ENCODE measurements at regions not wholly inside any gene's neighbourhood (a gene's known extent, or its start where the extent isn't known, plus 50 kb on each side); places are given as distances from the start of the nearest gene placed in this dataset.

DNA sequence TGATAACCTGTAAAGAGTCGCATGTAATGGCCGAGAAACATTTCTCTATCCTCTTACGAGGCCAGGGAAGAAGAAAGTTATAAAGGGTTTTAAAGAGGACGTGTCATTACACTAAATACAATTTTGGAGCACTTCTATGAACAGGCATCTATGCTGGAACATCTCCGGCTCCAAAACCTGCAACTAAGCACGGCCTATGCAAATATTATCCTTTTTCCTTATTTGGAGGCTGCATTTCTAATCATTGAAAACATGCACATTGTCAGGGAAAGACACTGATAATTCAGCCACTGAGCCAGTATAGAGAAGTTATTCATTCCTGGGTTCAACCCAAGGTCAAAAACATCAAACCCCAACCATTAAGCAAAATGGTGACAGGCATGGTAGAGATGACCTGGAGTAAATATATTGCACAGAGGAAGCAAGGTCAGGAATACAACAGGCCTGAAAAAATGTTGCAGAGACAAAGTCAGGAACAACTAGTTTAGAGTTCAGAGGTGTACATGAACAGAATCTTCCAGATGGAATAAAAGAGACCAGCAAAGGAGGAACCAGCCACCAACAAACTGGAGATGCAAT is 674.1 kb downstream of the NR2F1-AS1 start:
- Histone ChIP-seq H3K9me3 (ENCODE audit: control insufficient read depth, insufficient read depth, low read length) (no peaks in the 10 kb centered on the region), H3K27ac (ENCODE audit: low read depth, low read length) (no peak overlapping the region), H3K9ac (ENCODE audit: low read depth, low read length) (no peak overlapping the region), H3K4me3 (ENCODE audit: low read depth, low read length) (no peak overlapping the region), H3K27me3 (ENCODE audit: control insufficient read depth, insufficient read depth, low read length) (no peaks in the 10 kb centered on the region), H3K36me3 (ENCODE audit: control insufficient read depth, insufficient read depth, low read length) (no peaks in the 10 kb centered on the region), H3K4me1 (ENCODE audit: control insufficient read depth, insufficient read depth, low read length) (peaks cover 27% of the 10 kb centered on the region)

DNA sequence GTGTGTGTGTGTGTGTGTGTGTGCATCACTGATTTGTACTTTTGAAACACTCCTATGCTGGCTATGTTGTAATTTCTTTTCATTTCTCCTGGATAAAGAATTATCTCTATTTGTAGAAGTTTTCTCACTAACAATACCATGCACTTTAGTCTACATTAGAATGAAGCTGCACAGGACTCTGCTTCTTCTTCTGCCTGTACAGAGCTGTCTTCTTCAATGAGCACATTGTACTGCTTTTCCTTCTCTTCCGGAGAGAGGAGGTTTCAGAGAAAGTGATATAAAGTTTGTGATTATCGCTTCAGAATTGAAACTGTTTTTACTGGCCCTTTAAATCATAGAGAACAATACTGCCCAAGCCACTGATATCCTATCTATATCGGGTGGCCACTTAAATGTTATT is 677.0 kb downstream of the NR2F1-AS1 start:
- no peaks in the 10 kb centered on the region for H3K27me3 ChIP-seq (ENCODE audit: control insufficient read depth, insufficient read depth, low read length)
- H3K9me3 ChIP-seq (ENCODE audit: control insufficient read depth, insufficient read depth, low read length): no peaks in the 10 kb centered on the region
- no peak overlapping the region for H3K27ac ChIP-seq (ENCODE audit: low read depth, low read length)
- no peak overlapping the region for H3K4me3 ChIP-seq (ENCODE audit: low read depth, low read length)
- H3K4me1 ChIP-seq (ENCODE audit: control insufficient read depth, insufficient read depth, low read length): no peaks in the 10 kb centered on the region
- no peak overlapping the region for H3K9ac ChIP-seq (ENCODE audit: low read depth, low read length)
- H3K36me3 ChIP-seq (ENCODE audit: control insufficient read depth, insufficient read depth, low read length): no peaks in the 10 kb centered on the region

GRCh38 chr5:92899611-92900010 is 681.4 kb downstream of the NR2F1-AS1 start:
- Histone ChIP-seq H3K27me3 (ENCODE audit: control insufficient read depth, insufficient read depth, low read length) (no peaks in the 10 kb centered on the region), H3K4me1 (ENCODE audit: control insufficient read depth, insufficient read depth, low read length) (no peaks in the 10 kb centered on the region), H3K9ac (ENCODE audit: low read depth, low read length) (no peak overlapping the region), H3K36me3 (ENCODE audit: control insufficient read depth, insufficient read depth, low read length) (no peaks in the 10 kb centered on the region), H3K9me3 (ENCODE audit: control insufficient read depth, insufficient read depth, low read length) (no peaks in the 10 kb centered on the region), H3K27ac (ENCODE audit: low read depth, low read length) (no peak overlapping the region), H3K4me3 (ENCODE audit: low read depth, low read length) (no peak overlapping the region)

DNA sequence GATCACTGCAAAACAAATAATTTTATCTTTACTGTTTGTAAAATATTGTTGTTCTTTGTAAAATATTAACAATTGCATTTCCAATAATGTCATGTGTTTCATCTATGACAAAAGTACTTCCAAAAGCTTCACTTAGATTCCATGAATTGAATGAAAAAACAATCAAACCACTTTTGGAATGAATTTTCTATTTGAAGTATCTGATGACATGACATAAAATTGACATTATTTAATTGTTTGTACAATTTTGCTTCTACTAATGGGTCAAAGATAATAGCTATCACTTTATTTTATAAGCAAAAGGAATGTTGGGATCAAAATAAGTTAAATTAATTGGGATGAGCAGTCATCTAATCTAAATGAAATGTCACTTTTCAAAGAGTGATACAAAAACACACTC is 684.3 kb downstream of the NR2F1-AS1 start:
- no peaks in the 10 kb centered on the region for H3K36me3 ChIP-seq (ENCODE audit: control insufficient read depth, insufficient read depth, low read length)
- no peaks in the 10 kb centered on the region for H3K4me1 ChIP-seq (ENCODE audit: control insufficient read depth, insufficient read depth, low read length)
- H3K4me3 ChIP-seq (ENCODE audit: low read depth, low read length): no peak overlapping the region
- H3K27ac ChIP-seq (ENCODE audit: low read depth, low read length): no peak overlapping the region
- H3K9me3 ChIP-seq (ENCODE audit: control insufficient read depth, insufficient read depth, low read length): no peaks in the 10 kb centered on the region
- no peak overlapping the region for H3K9ac ChIP-seq (ENCODE audit: low read depth, low read length)
- no peaks in the 10 kb centered on the region for H3K27me3 ChIP-seq (ENCODE audit: control insufficient read depth, insufficient read depth, low read length)

GRCh38 chr5:92890841-92891244 is 690.2 kb downstream of the NR2F1-AS1 start:
- Histone ChIP-seq H3K27me3 (ENCODE audit: control insufficient read depth, insufficient read depth, low read length) (no peaks in the 10 kb centered on the region), H3K27ac (ENCODE audit: low read depth, low read length) (no peak overlapping the region), H3K36me3 (ENCODE audit: control insufficient read depth, insufficient read depth, low read length) (no peaks in the 10 kb centered on the region), H3K4me3 (ENCODE audit: low read depth, low read length) (no peak overlapping the region), H3K4me1 (ENCODE audit: control insufficient read depth, insufficient read depth, low read length) (peaks cover 12% of the 10 kb centered on the region; the same call in 1 of the 2 replicates), H3K9ac (ENCODE audit: low read depth, low read length) (no peak overlapping the region), H3K9me3 (ENCODE audit: control insufficient read depth, insufficient read depth, low read length) (no peaks in the 10 kb centered on the region)

DNA sequence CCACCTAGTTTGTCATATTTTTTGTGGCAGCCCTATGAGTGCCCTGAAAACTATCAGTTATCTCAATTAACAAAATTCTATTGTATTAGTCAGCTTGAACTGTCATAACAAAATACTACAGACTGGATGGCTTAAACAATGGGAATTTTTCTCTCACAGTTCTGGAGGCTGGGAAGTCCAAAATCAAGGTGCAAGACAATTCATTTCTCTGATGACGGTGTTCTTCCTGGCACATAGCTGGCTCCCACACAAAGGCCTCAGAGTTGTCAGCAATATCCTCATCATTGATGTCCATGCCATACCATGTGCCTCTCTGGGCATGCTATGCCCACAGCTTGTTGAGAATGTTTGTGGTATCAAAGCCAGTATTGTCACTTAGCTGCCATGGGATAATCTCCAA is 691.9 kb downstream of the NR2F1-AS1 start:
- Histone ChIP-seq H3K9me3 (ENCODE audit: control insufficient read depth, insufficient read depth, low read length) (no peaks in the 10 kb centered on the region), H3K27me3 (ENCODE audit: control insufficient read depth, insufficient read depth, low read length) (no peaks in the 10 kb centered on the region), H3K36me3 (ENCODE audit: control insufficient read depth, insufficient read depth, low read length) (no peaks in the 10 kb centered on the region), H3K27ac (ENCODE audit: low read depth, low read length) (no peak overlapping the region), H3K4me3 (ENCODE audit: low read depth, low read length) (no peak overlapping the region), H3K9ac (ENCODE audit: low read depth, low read length) (no peak overlapping the region), H3K4me1 (ENCODE audit: control insufficient read depth, insufficient read depth, low read length) (peaks cover 12% of the 10 kb centered on the region; the same call in 1 of the 2 replicates)

- Histone ChIP-seq H3K9me3 (ENCODE audit: control insufficient read depth, insufficient read depth, low read length) (no peaks in the 10 kb centered on the region), H3K4me3 (ENCODE audit: low read depth, low read length) (no peak overlapping the region), H3K36me3 (ENCODE audit: control insufficient read depth, insufficient read depth, low read length) (no peaks in the 10 kb centered on the region), H3K27me3 (ENCODE audit: control insufficient read depth, insufficient read depth, low read length) (no peaks in the 10 kb centered on the region), H3K9ac (ENCODE audit: low read depth, low read length) (no peak overlapping the region), H3K27ac (ENCODE audit: low read depth, low read length) (no peak overlapping the region), H3K4me1 (ENCODE audit: control insufficient read depth, insufficient read depth, low read length) (peaks cover 12% of the 10 kb centered on the region; the same call in 1 of the 2 replicates)
Measured at GRCh38 chr5:92887254-92887653, 693.8 kb downstream of the NR2F1-AS1 start.

DNA sequence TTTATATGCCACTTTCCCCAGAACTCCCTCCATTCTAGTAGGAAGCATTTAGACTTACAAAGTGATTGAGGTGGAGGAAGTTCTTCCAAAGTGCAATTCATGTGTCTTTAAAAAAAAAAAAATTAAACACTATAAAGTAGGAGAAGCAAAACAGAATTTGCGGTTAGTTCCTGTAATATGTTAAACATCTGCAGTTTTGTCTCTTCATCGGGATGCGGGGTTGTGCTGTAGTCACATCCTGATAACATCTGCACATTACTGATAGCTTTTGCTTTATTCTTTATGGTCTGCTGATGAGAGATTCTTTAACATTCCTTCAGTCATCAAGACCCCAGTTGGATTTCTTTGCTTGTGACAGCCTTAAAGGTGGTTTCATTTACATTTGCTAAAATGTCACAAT is 694.3 kb downstream of the NR2F1-AS1 start:
- Histone ChIP-seq H3K27me3 (ENCODE audit: control insufficient read depth, insufficient read depth, low read length) (no peaks in the 10 kb centered on the region), H3K4me1 (ENCODE audit: control insufficient read depth, insufficient read depth, low read length) (peaks cover 12% of the 10 kb centered on the region; the same call in 1 of the 2 replicates), H3K36me3 (ENCODE audit: control insufficient read depth, insufficient read depth, low read length) (no peaks in the 10 kb centered on the region), H3K9me3 (ENCODE audit: control insufficient read depth, insufficient read depth, low read length) (no peaks in the 10 kb centered on the region), H3K4me3 (ENCODE audit: low read depth, low read length) (no peak overlapping the region), H3K27ac (ENCODE audit: low read depth, low read length) (no peak overlapping the region), H3K9ac (ENCODE audit: low read depth, low read length) (no peak overlapping the region)

DNA sequence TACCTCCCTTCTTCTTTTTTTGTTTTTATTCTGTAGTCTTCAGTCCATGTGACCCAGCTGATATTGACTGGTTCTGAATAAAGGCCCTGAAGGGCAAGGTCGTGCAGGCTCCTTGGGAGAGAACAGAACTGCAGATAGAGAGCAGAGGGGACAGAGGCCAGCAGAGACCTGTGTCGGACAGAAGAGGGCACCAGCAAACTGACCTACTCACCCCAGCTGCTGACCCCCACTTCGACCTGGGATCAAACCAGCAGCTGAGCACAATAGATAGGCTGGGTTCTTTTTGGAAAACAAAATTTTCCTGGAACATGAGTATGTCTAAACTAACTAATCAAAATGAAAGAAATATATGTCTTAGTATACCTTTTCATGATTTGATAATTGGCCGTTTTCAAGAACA is 695.1 kb downstream of the NR2F1-AS1 start:
- H3K9me3 ChIP-seq (ENCODE audit: control insufficient read depth, insufficient read depth, low read length): no peaks in the 10 kb centered on the region
- no peak overlapping the region for H3K27ac ChIP-seq (ENCODE audit: low read depth, low read length)
- no peak overlapping the region for H3K9ac ChIP-seq (ENCODE audit: low read depth, low read length)
- H3K4me1 ChIP-seq (ENCODE audit: control insufficient read depth, insufficient read depth, low read length): peaks cover 12% of the 10 kb centered on the region; the same call in 1 of the 2 replicates
- H3K27me3 ChIP-seq (ENCODE audit: control insufficient read depth, insufficient read depth, low read length): no peaks in the 10 kb centered on the region
- H3K36me3 ChIP-seq (ENCODE audit: control insufficient read depth, insufficient read depth, low read length): no peaks in the 10 kb centered on the region
- H3K4me3 ChIP-seq (ENCODE audit: low read depth, low read length): no peak overlapping the region

DNA sequence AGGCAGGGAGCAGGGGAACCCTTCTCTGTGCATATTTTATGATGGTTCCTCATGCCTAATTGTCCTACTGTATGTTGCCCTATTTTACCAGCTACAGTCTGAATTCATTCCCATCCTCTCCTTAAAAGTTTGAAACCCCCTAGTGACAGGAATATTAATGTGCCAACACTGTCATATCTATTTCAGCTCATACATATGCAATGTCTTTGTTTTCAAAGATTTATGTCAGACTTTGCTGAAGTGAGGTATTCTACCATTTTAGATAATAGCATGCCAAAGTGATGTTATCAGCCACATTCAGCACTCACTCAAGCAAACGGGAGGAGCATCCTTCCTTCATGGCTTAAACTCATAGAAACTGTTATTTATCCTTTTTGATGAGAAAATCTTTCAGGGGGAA is 696.5 kb downstream of the NR2F1-AS1 start:
- Histone ChIP-seq H3K36me3 (ENCODE audit: control insufficient read depth, insufficient read depth, low read length) (no peaks in the 10 kb centered on the region), H3K27me3 (ENCODE audit: control insufficient read depth, insufficient read depth, low read length) (no peaks in the 10 kb centered on the region), H3K9me3 (ENCODE audit: control insufficient read depth, insufficient read depth, low read length) (no peaks in the 10 kb centered on the region), H3K4me3 (ENCODE audit: low read depth, low read length) (no peak overlapping the region), H3K27ac (ENCODE audit: low read depth, low read length) (no peak overlapping the region), H3K4me1 (ENCODE audit: control insufficient read depth, insufficient read depth, low read length) (peaks cover 12% of the 10 kb centered on the region; the same call in 1 of the 2 replicates), H3K9ac (ENCODE audit: low read depth, low read length) (no peak overlapping the region)

- H3K27me3 ChIP-seq (ENCODE audit: control insufficient read depth, insufficient read depth, low read length): no peaks in the 10 kb centered on the region
- no peak overlapping the region for H3K9ac ChIP-seq (ENCODE audit: low read depth, low read length)
- H3K27ac ChIP-seq (ENCODE audit: low read depth, low read length): no peak overlapping the region
- no peaks in the 10 kb centered on the region for H3K9me3 ChIP-seq (ENCODE audit: control insufficient read depth, insufficient read depth, low read length)
- H3K4me3 ChIP-seq (ENCODE audit: low read depth, low read length): no peak overlapping the region
- H3K4me1 ChIP-seq (ENCODE audit: control insufficient read depth, insufficient read depth, low read length): no peaks in the 10 kb centered on the region
- no peaks in the 10 kb centered on the region for H3K36me3 ChIP-seq (ENCODE audit: control insufficient read depth, insufficient read depth, low read length)
Measured at GRCh38 chr5:92879806-92880543, 701.0 kb downstream of the NR2F1-AS1 start.

Data from HUES48 (cell line).